HepG2 (cell line): ENCODE measurements at regions not wholly inside any gene's neighbourhood (a gene's known extent, or its start where the extent isn't known, plus 50 kb on each side); places are given as distances from the start of the nearest gene placed in this dataset.

Source experiments
- ATAC-seq: fragments of 200-7000 bp; cut with Tn5 transposase; 3 replicates; pipeline ENCODE4 v1.9.1; 2020; ENCODE audit warnings: mild to moderate bottlenecking, moderate library complexity
- BruUV-seq: library from RNA; stranded (reverse); fragments of 400-500 nt; replicated peaks from 2 replicates; lab custom pipeline; 2021; lab: Mats Ljungman, UMichigan
- CTCF ChIA-PET: fragments of 300-600 bp; formaldehyde crosslinking; extraction: SDS; loops from one replicate; lab custom pipeline; 2021; ENCODE audit warnings: low total read pairs, inconsistent platforms, low intra/inter-chr PET ratio; lab: Yijun Ruan, JAX
- POLR2A ChIA-PET: fragments of 350-600 bp; sonication (Branson Sonifier 250); formaldehyde crosslinking; loops from one replicate; lab custom pipeline; 2020; ENCODE audit warnings: antibody characterized with exemption, inconsistent platforms; lab: Yijun Ruan, JAX
- DNase-seq: peaks from one replicate; pipeline ENCODE4 v3.0.0-alpha.2; 2015; ENCODE audit warnings: low spot score
- FAIRE-seq: peaks from 3 replicates; lab custom pipeline; 2011; peaks lifted over from hg19 to GRCh38; lab: Jason Lieb, UNC
- H2AFZ ChIP-seq: one replicate; pipeline ENCODE4 v1.6.1; 2011; ENCODE audit warnings: low read length, inconsistent platforms
- H3K27ac ChIP-seq: fragments of 300-600 bp; 3 replicates; pipeline ENCODE4 v1.8.0; 2011; ENCODE audit warnings: mixed run types, mild to moderate bottlenecking, mixed read lengths, low read length, inconsistent platforms; ENCODE audit not compliant: insufficient read depth; ENCODE audit errors: extremely low read length
- H3K27me3 ChIP-seq, 2 experiments: fragments of 200-600 bp in 1 of 2; 2 replicates in 1 of 2; 3 replicates in 1 of 2; pipeline versions ENCODE4 v1.6.0 to v1.8.0; 2011; ENCODE audit warnings: low read length in 2 of 2, mild to moderate bottlenecking in 2 of 2, moderate library complexity in 2 of 2, inconsistent platforms in 1 of 2; ENCODE audit not compliant: insufficient read depth in 2 of 2, control insufficient read depth in 1 of 2
- H3K36me3 ChIP-seq, 2 experiments: fragments of 200-600 bp in 1 of 2; replicated peaks in 1 of 2; 2 replicates in 1 of 2; 3 replicates in 1 of 2; pipeline versions ENCODE4 v1.5.1 to v1.8.0; 2011; ENCODE audit warnings: low read length in 2 of 2, inconsistent platforms in 1 of 2; ENCODE audit not compliant: insufficient read depth in 2 of 2, control insufficient read depth in 1 of 2
- H3K4me1 ChIP-seq: 2 replicates; pipeline ENCODE4 v1.5.1; 2012; ENCODE audit warnings: low read length, inconsistent platforms; ENCODE audit not compliant: insufficient read depth
- H3K4me2 ChIP-seq: 2 replicates; pipeline ENCODE4 v1.6.0; 2011; ENCODE audit warnings: low read depth, low read length, inconsistent platforms
- H3K4me3 ChIP-seq, 3 experiments: fragments of 200-600 bp in 1 of 3; sonication (generic), shearing (Covaris generic) in 1 of 3; replicated peaks in 1 of 3; 2 replicates each; pipeline ENCODE4 v1.5.1; 2011 to 2016; ENCODE audit warnings: low read length in 3 of 3, inconsistent platforms in 2 of 3, low read depth in 2 of 3, mild to moderate bottlenecking in 2 of 3, control low read depth in 1 of 3, mixed read lengths in 1 of 3; ENCODE audit not compliant: insufficient read depth in 1 of 3
- H3K79me2 ChIP-seq: one replicate; pipeline ENCODE4 v1.6.1; 2011; ENCODE audit warnings: low read length, inconsistent platforms; ENCODE audit not compliant: insufficient read depth
- H3K9ac ChIP-seq: 2 replicates; pipeline ENCODE4 v1.6.0; 2011; ENCODE audit warnings: mild to moderate bottlenecking, low read depth, low read length, inconsistent platforms; ENCODE audit not compliant: insufficient read depth
- H3K9me3 ChIP-seq: 2 replicates; pipeline ENCODE4 v1.5.1; 2012; ENCODE audit warnings: mild to moderate bottlenecking, low read length
- H4K20me1 ChIP-seq: 2 replicates; pipeline ENCODE4 v1.6.0; 2011; ENCODE audit warnings: inconsistent platforms, mild to moderate bottlenecking, low read length, moderate library complexity; ENCODE audit not compliant: insufficient read depth
- BCL3 ChIP-seq: sonication (generic); formaldehyde crosslinking; IDR thresholded peaks from 2 replicates; pipeline ENCODE4 v1.5.1; 2020; ENCODE audit warnings: mild to moderate bottlenecking, missing genetic modification reagents, moderate library complexity
- DNMT3B ChIP-seq: conservative IDR thresholded peaks from 2 replicates; pipeline ENCODE4 v1.6.1; 2016; ENCODE audit warnings: missing biosample characterization, control low read depth
- FOSL2 ChIP-seq: sonication (generic); formaldehyde crosslinking; IDR thresholded peaks from 2 replicates; pipeline ENCODE4 v1.4.0; 2020; ENCODE audit warnings: missing genetic modification reagents
- HDAC1 ChIP-seq: sonication (generic); formaldehyde crosslinking; IDR thresholded peaks from 2 replicates; pipeline ENCODE4 v1.5.1; 2020; ENCODE audit warnings: mild to moderate bottlenecking, missing genetic modification reagents
- HOXA9 ChIP-seq: sonication (generic); formaldehyde crosslinking; IDR thresholded peaks from 2 replicates; pipeline ENCODE4 v1.8.1; 2022; ENCODE audit warnings: missing genetic modification reagents, mild to moderate bottlenecking, moderate library complexity, borderline replicate concordance
- MYC ChIP-seq: sonication (generic); formaldehyde crosslinking; IDR thresholded peaks from 2 replicates; pipeline ENCODE4 v1.9.0; 2021; ENCODE audit warnings: missing genetic modification reagents, borderline replicate concordance
- NRL ChIP-seq: sonication (generic); formaldehyde crosslinking; IDR thresholded peaks from 2 replicates; pipeline ENCODE4 v1.5.0; 2020; ENCODE audit warnings: missing genetic modification reagents, mild to moderate bottlenecking, moderate library complexity, borderline replicate concordance
- PHF8 ChIP-seq: sonication (generic); formaldehyde crosslinking; IDR thresholded peaks from 2 replicates; pipeline ENCODE4 v1.5.0; 2020; ENCODE audit warnings: missing genetic modification reagents
- SNRNP70 ChIP-seq: fragments of 200-400 bp; formaldehyde crosslinking; IDR thresholded peaks from 2 replicates; pipeline ENCODE4 v1.6.1; 2017; ENCODE audit warnings: mild to moderate bottlenecking, low read depth, low read length, moderate library complexity
- XBP1 ChIP-seq: sonication (generic); formaldehyde crosslinking; IDR thresholded peaks from 2 replicates; pipeline ENCODE4 v1.5.0; 2020; ENCODE audit warnings: missing genetic modification reagents
- ZMYM4 ChIP-seq: sonication (generic); formaldehyde crosslinking; IDR thresholded peaks from 2 replicates; pipeline ENCODE4 v1.8.1; 2023; ENCODE audit warnings: mild to moderate bottlenecking, missing genetic modification reagents
- ZNF282 ChIP-seq: fragments of 450-650 bp; IDR thresholded peaks from 2 replicates; pipeline ENCODE4 v1.6.1; 2018; ENCODE audit not compliant: partially characterized antibody
- ZNF775 ChIP-seq: sonication (generic); formaldehyde crosslinking; IDR thresholded peaks from 2 replicates; pipeline ENCODE4 v1.4.0; 2020; ENCODE audit warnings: missing genetic modification reagents, mild to moderate bottlenecking, moderate library complexity, borderline replicate concordance
- ZNF83 ChIP-seq: sonication (generic); formaldehyde crosslinking; IDR thresholded peaks from 2 replicates; pipeline ENCODE4 v1.4.0; 2020; ENCODE audit warnings: missing genetic modification reagents, mild to moderate bottlenecking, borderline replicate concordance
- WGBS: methylation state at CpG from one replicate; pipeline ENCODE4 v1.1.6; 2017; ENCODE audit warnings: low lambda C conversion rate; 5-methylcytosine and 5-hydroxymethylcytosine counted together
- in situ Hi-C: cut with HindIII; loops from 2 replicates; pipeline ENCODE4 v1.10.0; 2017; ENCODE audit warnings: low pct_unique_long_range_greater_than_20kb; ENCODE audit not compliant: extremely low pct_ligation_motif_present
- intact Hi-C: fragments of 100-400 bp; cut with micrococcal nuclease; formaldehyde crosslinking; loops from one replicate; pipeline ENCODE4 v1.10.0; 2022; ENCODE audit not compliant: unreplicated experiment

DNA sequence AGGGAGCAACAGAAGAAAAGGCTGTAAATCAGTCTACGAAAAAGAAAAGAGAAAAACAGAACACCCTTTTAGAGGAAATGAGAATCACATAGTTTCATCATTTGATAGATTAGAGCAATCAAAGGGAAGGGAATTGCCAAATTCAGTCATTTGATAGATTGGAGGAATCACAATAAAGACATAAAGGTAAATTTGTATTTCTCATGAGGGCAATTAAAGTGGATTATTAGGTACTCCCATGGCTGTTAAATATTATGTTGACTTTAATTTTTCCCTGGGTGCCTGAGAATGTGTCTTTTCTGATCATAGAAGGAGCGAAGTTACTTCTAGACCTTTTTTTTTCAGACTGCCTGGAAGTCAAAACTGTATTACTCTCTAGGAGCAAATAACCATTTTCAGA, 1145.7 kb downstream of the EPHA7 start:
- Histone ChIP-seq H4K20me1 (no peaks in the 10 kb centered on the region), H3K4me3 (no peak overlapping the region), H3K79me2 (no peaks in the 10 kb centered on the region), H3K4me2 (no peak overlapping the region), H3K36me3 (no peaks in the 10 kb centered on the region), H2AFZ (no peak overlapping the region), H3K27me3 (no peaks in the 10 kb centered on the region), H3K4me1 (no peaks in the 10 kb centered on the region), H3K9ac (no peak overlapping the region), H3K9me3 (no peaks in the 10 kb centered on the region)
- intact Hi-C loops, result no loop called here
- no peak for ATAC-seq
- in situ Hi-C loops, result no loop called here
- ChIA-PET POLR2A (no interaction called here), CTCF (no interaction called here)
- 0% methylated on average over 2 of the region's 2 CpGs for WGBS
- TF ChIP-seq ZNF282 (no peak), SNRNP70 (no peak), MYC (CRISPR knock-in tag) (no peak), FOSL2 (CRISPR knock-in tag) (no peak), ZNF83 (CRISPR knock-in tag) (no peak), ZNF775 (no peak), DNMT3B (CRISPR knock-in tag) (no peak), PHF8 (CRISPR knock-in tag) (no peak), BCL3 (no peak), HDAC1 (no peak), XBP1 (CRISPR knock-in tag) (no peak), ZMYM4 (CRISPR knock-in tag) (no peak), HOXA9 (CRISPR knock-in tag) (no peak), NRL (CRISPR knock-in tag) (no peak)
- TF ChIP-seq, all 625 proteins: peak for 0
- no TSS peak for BruUV-seq
- H3K27ac ChIP-seq, result no peak overlapping the region
- FAIRE-seq (no peak), DNase-seq (no peak)
